GM18520 (cell line): ENCODE measurements at regions not wholly inside any gene's neighbourhood (a gene's known extent, or its start where the extent isn't known, plus 50 kb on each side); places are given as distances from the start of the nearest gene placed in this dataset.

ENCODE experiments used
- ATAC-seq: cut with Tn5 transposase; IDR thresholded peaks from one replicate; pipeline ENCODE4 v1.9.1; 2021; ENCODE audit not compliant: unreplicated experiment

- no peak for ATAC-seq
Observed at GRCh38 chr6:18667612-18668011, 280.5 kb downstream of the RNF144B start.

- no peak for ATAC-seq
Observed at GRCh38 chr6:18668994-18669393, 281.8 kb downstream of the RNF144B start.

GRCh38 chr6:18672852-18673251 lies 285.7 kb downstream of the RNF144B start:
- ATAC-seq = no peak

- no peak for ATAC-seq
Observed at GRCh38 chr6:18674346-18674745, 287.2 kb downstream of the RNF144B start.

DNA sequence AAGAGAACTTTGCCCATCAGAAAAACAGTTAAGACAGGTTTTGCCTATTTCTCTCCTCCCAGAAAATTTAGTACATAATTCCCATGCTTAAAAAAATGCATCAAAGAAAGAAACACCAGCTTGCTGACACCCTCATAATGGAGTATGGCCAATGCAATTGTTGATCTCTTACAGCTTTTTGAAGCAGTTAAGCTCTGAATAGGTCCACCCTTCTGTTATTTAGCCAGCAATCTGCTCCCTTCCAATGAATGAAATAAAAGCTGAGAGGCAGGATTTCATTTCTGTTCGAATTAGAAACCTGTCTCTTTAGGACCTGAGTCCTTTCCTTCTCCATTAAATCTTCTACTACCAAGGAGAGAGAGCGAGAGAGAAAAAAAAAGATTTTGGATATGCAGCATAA lies 288.7 kb downstream of the RNF144B start:
- ATAC-seq = no peak

- no peak for ATAC-seq
Observed at GRCh38 chr6:18676548-18676947, 289.4 kb downstream of the RNF144B start.

GRCh38 chr6:18680842-18681241 lies 293.7 kb downstream of the RNF144B start:
- no peak for ATAC-seq

DNA sequence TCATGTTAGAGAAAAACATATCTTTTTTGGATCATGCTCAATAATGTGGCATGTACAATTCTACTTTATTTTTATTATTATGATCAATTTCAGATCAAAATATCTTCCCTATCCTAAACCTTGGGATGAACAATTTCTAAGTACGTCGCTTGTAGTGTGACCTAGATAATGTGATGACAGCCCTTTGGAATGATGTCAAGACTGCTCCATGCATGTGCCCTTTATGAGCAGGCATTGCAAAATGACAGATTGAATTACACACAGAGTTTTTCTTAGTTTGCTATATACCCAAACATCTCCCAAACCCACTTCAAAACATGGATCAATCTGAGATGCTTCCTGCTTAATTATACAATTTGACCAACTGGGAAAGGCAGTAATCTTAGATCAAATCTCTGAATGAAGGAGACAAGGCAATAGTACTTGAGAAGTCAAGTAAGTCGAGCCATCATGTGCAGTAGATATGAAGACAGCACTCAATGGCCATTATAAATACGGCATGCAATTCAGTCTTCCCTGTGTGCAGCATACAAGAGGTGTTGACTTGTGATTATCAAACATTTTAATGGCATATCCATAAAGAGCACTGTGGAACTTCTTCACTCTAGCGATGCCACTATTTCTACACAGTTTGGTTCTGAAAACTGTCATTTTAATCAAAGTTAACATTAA lies 294.8 kb downstream of the RNF144B start:
- no peak for ATAC-seq

DNA sequence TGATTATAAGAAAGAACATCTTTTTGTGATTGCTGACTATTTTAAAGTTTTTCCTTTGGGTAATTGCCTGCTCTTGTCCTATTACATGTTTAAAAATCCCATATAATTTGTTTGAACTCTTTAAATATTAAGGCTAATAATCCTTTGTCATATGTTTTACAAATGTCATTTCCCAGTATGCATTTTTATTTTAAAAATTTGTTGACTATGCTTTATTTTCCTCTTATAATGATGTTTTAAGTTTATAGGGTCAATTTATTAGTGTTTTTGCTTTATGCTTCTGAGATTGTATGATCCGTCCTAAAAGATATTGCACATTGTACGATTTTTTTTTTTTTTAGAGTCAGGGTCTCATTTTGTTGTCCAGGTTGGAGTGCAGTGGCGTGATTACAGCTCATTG lies 297.2 kb downstream of the RNF144B start:
- no peak for ATAC-seq

GRCh38 chr6:18692929-18693685 lies 306.0 kb downstream of the RNF144B start:
- no peak for ATAC-seq

DNA sequence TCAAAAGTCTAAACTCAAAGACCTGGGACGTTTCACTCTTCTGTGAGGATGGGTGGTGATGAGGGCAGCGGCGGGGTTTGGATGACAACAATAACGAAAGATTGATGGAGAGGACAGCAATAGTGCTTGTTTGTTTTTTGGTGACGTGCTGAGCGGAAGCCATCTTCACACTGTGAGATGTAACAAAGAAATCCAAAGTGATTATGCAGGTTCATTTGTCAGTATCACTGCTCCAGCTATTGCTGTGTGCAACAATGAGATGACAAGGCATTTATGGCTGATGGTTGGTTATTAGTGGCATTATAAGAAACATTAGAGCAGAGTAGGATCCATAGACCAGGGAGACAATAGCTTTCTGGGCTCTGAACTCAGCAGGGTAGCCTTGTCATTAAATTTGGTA lies 306.7 kb downstream of the RNF144B start:
- no peak for ATAC-seq

GRCh38 chr6:18703546-18703945 lies 316.4 kb downstream of the RNF144B start:
- no peak for ATAC-seq

GRCh38 chr6:18707714-18708439 lies 320.7 kb downstream of the RNF144B start:
- no peak for ATAC-seq

- no peak for ATAC-seq
Observed at GRCh38 chr6:18712595-18712994, 325.4 kb downstream of the RNF144B start.

DNA sequence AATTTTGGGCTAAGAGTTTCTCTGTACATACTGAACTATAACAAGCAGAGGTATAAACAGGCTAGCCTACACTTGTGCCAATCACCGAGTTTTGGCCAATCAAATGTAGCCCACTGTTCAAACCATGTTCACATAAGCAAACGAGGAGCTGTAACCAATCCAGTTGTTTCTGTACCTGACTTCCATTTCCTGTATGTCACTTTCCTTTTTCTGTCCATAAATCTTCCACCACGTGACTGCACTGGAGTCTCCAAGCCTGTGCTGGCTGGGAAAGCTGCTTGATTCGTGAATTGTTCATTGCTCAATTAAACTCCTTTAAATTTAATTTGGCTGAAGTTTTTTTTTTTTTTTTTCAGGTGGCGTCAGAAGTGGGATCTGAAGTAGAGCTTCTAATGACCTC lies 332.9 kb downstream of the RNF144B start:
- no peak for ATAC-seq

- ATAC-seq = no peak
Observed at GRCh38 chr6:18724056-18724455, 336.9 kb downstream of the RNF144B start.

- no peak for ATAC-seq
Observed at GRCh38 chr6:18725449-18725848, 338.3 kb downstream of the RNF144B start.

- ATAC-seq = no peak
Observed at GRCh38 chr6:18733921-18734550, 346.9 kb downstream of the RNF144B start.

DNA sequence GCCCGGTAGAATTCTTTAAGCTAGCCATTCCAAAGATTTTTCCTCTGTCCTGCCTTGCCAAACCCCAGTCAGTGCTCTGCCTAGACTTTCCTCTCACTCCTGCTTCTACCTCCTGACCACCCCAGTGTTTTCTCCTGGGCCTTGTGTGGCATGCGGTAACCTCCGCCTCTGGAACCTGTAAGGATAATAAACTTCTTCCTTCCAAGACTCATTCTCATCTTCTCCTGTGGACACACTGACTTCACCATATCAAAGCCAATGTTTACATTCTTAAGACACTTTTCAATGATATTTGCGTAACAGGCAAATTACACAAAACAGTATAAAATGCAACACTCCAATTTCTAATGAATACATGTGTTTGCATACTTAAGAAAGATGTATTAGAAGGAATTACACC lies 354.6 kb downstream of the RNF144B start:
- ATAC-seq = no peak

GRCh38 chr6:18742406-18742805 lies 355.3 kb downstream of the RNF144B start:
- no peak for ATAC-seq

DNA sequence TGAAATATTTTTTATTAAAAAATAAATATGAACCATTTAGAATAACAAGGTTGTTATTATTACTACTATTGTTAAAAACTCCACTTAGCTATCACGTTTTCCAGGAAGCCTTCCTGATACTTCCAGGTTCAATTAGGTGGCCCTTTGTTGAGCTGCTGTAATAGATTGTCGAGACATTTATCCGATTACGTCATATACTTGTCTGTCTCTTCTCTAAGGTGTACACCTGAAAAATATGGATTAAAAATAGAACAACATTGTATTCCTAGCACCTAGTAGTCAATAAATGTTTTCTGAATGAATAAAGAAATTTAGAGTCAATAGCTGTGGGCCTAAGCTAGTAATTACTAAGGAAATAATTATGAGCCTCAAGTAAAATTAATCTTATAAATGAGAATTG lies 359.6 kb downstream of the RNF144B start:
- ATAC-seq = no peak

DNA sequence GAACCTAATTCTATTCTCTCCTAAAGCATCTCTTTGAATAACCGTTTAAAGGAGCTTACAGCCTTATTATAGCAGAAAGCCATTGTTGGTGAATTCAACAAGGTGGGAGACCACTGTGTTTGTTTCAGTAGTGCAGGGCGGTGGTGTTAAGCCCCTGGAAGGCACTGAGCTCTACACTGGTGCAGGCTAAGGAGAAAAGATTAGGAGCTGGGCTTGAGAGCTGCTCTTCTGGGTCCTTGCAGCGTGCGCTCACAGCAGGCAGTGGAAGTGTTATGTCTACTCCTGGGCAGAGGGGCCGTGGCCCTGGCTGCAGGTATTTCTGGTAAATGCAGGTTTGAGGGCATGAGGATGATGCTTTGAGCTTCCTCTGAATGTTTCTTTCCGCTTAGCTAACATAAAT lies 361.2 kb downstream of the RNF144B start:
- ATAC-seq = no peak
